ENCODE measurements at regions not wholly inside any gene's neighbourhood (a gene's known extent, or its start where the extent isn't known, plus 50 kb on each side); places are given as distances from the start of the nearest gene placed in this dataset.

DNA sequence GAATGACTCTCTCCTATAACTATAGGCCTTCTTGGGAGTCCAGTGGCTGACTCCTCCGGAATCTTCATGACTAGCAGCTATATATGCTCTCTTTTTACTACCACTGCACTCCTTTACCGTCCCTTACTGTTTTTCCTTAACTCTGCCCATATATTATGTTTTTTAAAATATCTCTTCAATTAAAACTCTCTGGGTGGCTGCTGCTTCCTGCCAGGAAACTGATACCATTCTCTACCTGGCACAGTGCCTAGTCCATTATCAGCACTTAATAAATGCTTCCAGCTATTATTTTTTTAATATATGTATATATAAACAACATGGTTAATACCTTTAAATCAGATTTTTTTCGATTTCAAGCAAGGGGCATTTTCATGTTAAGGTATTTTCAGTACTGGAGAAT, 136.6 kb upstream of the FAM47B start:
- intact Hi-C loops (cut with micrococcal nuclease; ENCODE audit: unreplicated experiment), result no loop called here
- ChIA-PET CTCF (ENCODE audit: unreplicated experiment) (no interaction called here), POLR2A (no interaction called here)
- H3K9me3 ChIP-seq (ENCODE audit: low read length), result no peaks in the 10 kb centered on the region
- DNase-seq (ENCODE audit: low spot score), result no peak
- no TSS peak for BruUV-seq (replicated peaks)
- no peaks in the 10 kb centered on the region for H3K79me2 ChIP-seq (ENCODE audit: insufficient read depth, low read depth, low read length)
- no peak overlapping the region for H3K4me2 ChIP-seq (ENCODE audit: low read length)
- no peaks in the 10 kb centered on the region for H3K9me2 ChIP-seq (ENCODE audit: insufficient read depth, low read length)
- TF ChIP-seq, protein P1, sequence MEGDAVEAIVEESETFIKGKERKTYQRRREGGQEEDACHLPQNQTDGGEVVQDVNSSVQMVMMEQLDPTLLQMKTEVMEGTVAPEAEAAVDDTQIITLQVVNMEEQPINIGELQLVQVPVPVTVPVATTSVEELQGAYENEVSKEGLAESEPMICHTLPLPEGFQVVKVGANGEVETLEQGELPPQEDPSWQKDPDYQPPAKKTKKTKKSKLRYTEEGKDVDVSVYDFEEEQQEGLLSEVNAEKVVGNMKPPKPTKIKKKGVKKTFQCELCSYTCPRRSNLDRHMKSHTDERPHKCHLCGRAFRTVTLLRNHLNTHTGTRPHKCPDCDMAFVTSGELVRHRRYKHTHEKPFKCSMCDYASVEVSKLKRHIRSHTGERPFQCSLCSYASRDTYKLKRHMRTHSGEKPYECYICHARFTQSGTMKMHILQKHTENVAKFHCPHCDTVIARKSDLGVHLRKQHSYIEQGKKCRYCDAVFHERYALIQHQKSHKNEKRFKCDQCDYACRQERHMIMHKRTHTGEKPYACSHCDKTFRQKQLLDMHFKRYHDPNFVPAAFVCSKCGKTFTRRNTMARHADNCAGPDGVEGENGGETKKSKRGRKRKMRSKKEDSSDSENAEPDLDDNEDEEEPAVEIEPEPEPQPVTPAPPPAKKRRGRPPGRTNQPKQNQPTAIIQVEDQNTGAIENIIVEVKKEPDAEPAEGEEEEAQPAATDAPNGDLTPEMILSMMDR (conservative IDR thresholded peaks at IDR 0.05; ENCODE audit: low read length), result no peak
- TF ChIP-seq EZH2phosphoT487 (IDR thresholded peaks at IDR 0.05; ENCODE audit: borderline replicate concordance, low read depth, low read length), result no peak
- no peaks in the 10 kb centered on the region for H3K36me3 ChIP-seq (ENCODE audit: insufficient read depth, low read length)
- no peak overlapping the region for H3K27ac ChIP-seq (ENCODE audit: low read depth, low read length, poor library complexity, severe bottlenecking)
- H4K20me1 ChIP-seq (ENCODE audit: insufficient read depth, low read length), result no peaks in the 10 kb centered on the region
- H2AFZ ChIP-seq (ENCODE audit: low read length), result no peak overlapping the region
- H3K4me1 ChIP-seq (ENCODE audit: insufficient read depth, low read length, poor library complexity, severe bottlenecking), result no peaks in the 10 kb centered on the region
- no peak overlapping the region for H3K4me3 ChIP-seq (ENCODE audit: low read depth, low read length, poor library complexity, severe bottlenecking)

DNA sequence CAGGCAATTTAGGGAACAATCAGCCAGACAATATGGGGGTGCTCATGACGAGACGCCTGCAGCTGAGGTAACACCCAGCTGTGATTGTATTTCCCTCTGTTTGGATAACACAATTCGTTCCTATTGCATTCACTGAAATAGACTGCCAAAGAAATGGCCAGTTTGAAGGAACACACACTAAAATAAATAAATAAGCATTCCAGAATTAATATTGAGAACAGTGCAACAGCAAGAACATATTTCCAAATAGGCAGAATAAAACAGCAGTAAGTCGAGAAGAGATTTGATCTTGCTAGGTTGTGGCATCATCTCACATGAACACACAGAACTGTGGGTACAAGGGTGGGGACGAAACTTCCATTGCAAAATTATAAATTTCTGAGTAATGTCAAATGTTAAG, 133.5 kb upstream of the FAM47B start:
- intact Hi-C loops (cut with micrococcal nuclease; ENCODE audit: unreplicated experiment), result no loop called here
- CTCF ChIA-PET (ENCODE audit: unreplicated experiment), result no interaction called here
- Histone ChIP-seq H3K27ac (ENCODE audit: low read depth, low read length, poor library complexity, severe bottlenecking) (no peak overlapping the region), H3K4me3 (ENCODE audit: low read depth, low read length, poor library complexity, severe bottlenecking) (no peak overlapping the region), H3K79me2 (ENCODE audit: insufficient read depth, low read depth, low read length) (no peaks in the 10 kb centered on the region), H3K4me2 (ENCODE audit: low read length) (no peak overlapping the region), H2AFZ (ENCODE audit: low read length) (no peak overlapping the region), H3K4me1 (ENCODE audit: insufficient read depth, low read length, poor library complexity, severe bottlenecking) (no peaks in the 10 kb centered on the region), H3K9me2 (ENCODE audit: insufficient read depth, low read length) (no peaks in the 10 kb centered on the region), H3K9me3 (ENCODE audit: low read length) (no peaks in the 10 kb centered on the region), H4K20me1 (ENCODE audit: insufficient read depth, low read length) (no peaks in the 10 kb centered on the region), H3K36me3 (ENCODE audit: insufficient read depth, low read length) (no peaks in the 10 kb centered on the region)
- BruUV-seq (replicated peaks), result no TSS peak
- DNase-seq (ENCODE audit: low spot score), result no peak
- TF ChIP-seq, protein P1 (conservative IDR thresholded peaks at IDR 0.05; ENCODE audit: low read length), result no peak
- POLR2A ChIA-PET, result no interaction called here

DNA sequence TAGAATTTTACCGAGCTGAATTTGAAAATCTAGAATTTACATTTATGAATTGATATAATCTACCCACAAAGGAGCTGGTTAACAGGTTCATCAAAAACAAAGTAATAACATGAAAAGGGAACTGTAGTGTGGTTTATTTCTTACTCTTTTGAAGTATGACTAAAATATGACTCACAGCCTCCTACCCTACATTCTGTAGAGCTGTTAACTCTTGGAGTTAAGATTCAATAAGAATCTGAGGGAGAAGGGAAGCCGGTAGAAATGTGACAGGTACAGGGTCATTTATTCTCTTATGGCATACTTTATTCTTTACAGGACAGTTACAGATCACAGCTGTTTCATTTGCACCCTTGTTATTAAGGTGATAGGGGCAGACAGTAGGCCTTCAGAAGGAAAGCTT, 132.2 kb upstream of the FAM47B start:
- CTCF ChIA-PET (ENCODE audit: unreplicated experiment), result no interaction called here
- no peaks in the 10 kb centered on the region for H4K20me1 ChIP-seq (ENCODE audit: insufficient read depth, low read length)
- H3K4me1 ChIP-seq (ENCODE audit: insufficient read depth, low read length, poor library complexity, severe bottlenecking), result no peaks in the 10 kb centered on the region
- DNase-seq (ENCODE audit: low spot score), result no peak
- no peaks in the 10 kb centered on the region for H3K9me3 ChIP-seq (ENCODE audit: low read length)
- H3K4me2 ChIP-seq (ENCODE audit: low read length), result no peak overlapping the region
- intact Hi-C loops (cut with micrococcal nuclease; ENCODE audit: unreplicated experiment), result no loop called here
- no peaks in the 10 kb centered on the region for H3K36me3 ChIP-seq (ENCODE audit: insufficient read depth, low read length)
- H3K79me2 ChIP-seq (ENCODE audit: insufficient read depth, low read depth, low read length), result no peaks in the 10 kb centered on the region
- no peak overlapping the region for H3K27ac ChIP-seq (ENCODE audit: low read depth, low read length, poor library complexity, severe bottlenecking)
- POLR2A ChIA-PET, result interaction anchor here (0.6 kb wide), 1 partner anchor 73 kb away, joined by 3 read pairs; no protein-coding TSS in a partner anchor
- no TSS peak for BruUV-seq (replicated peaks)
- H3K4me3 ChIP-seq (ENCODE audit: low read depth, low read length, poor library complexity, severe bottlenecking), result no peak overlapping the region
- H2AFZ ChIP-seq (ENCODE audit: low read length), result no peak overlapping the region
- no peaks in the 10 kb centered on the region for H3K9me2 ChIP-seq (ENCODE audit: insufficient read depth, low read length)
- TF ChIP-seq EZH2phosphoT487 (IDR thresholded peaks at IDR 0.05; ENCODE audit: borderline replicate concordance, low read depth, low read length), result no peak
- TF ChIP-seq, protein P1 (conservative IDR thresholded peaks at IDR 0.05; ENCODE audit: low read length), result no peak

Data from OCI-LY7 (cell line).